ENCODE measurements at regions not wholly inside any gene's neighbourhood (a gene's known extent, or its start where the extent isn't known, plus 50 kb on each side); places are given as distances from the start of the nearest gene placed in this dataset.

DNA sequence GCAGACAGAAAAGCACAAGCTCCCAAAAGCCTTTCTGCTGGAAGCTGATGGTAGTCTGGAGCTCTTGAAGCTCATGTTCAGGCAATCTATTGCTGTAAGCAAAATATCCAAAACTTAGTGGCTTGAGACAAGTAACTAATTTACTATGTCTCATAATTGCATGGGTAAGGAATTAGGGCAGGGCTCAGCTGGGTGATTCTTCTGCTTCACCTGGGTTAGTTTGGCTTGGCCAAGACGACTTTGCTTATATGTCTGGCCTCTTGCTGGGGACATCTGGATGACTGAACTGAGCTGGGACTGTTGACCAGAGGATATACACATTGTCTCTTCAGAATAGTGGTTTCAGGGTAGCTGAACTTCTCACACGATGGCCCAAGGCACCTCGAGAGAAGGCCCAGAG, 96.8 kb upstream of the WSCD1 start:
- intact Hi-C loops (cut with DNase I) = no loop called here
- H3K36me3 ChIP-seq = no peaks in the 10 kb centered on the region
- TF ChIP-seq CTCF (IDR thresholded peaks at IDR 0.05) = no peak
- no peaks in the 10 kb centered on the region for H3K4me1 ChIP-seq
- no peaks in the 10 kb centered on the region for H3K27me3 ChIP-seq
- H3K27ac ChIP-seq = no peak overlapping the region
- no peak for ATAC-seq
- no peak for DNase-seq
- no peak overlapping the region for H3K4me3 ChIP-seq
- H3K9me3 ChIP-seq = no peaks in the 10 kb centered on the region

DNA sequence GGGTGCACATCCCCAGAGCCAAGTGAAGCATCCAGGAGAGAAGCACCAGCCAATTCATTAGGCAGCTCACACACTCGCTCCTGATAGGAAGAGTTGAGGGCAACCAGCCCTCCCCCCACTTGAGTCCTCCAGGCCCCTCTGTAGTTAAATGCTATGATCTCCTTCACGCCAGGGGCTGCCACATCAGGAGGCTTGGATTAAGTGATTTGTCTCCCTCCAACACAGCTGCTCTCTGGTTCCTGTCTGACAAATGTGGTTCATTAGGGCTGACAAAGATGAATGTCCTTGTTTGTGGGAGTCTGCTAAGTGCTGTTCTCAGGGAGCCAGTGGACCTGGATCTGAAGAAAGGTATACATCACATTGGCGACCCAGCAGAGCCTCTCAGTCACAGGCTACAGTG, 94.5 kb upstream of the WSCD1 start:
- no peak overlapping the region for H3K4me3 ChIP-seq
- no peak for DNase-seq
- TF ChIP-seq CTCF (IDR thresholded peaks at IDR 0.05) = no peak
- no peak for ATAC-seq
- no peaks in the 10 kb centered on the region for H3K4me1 ChIP-seq
- no peaks in the 10 kb centered on the region for H3K27me3 ChIP-seq
- intact Hi-C loops (cut with DNase I) = no loop called here
- no peaks in the 10 kb centered on the region for H3K9me3 ChIP-seq
- H3K36me3 ChIP-seq = no peaks in the 10 kb centered on the region
- no peak overlapping the region for H3K27ac ChIP-seq

DNA sequence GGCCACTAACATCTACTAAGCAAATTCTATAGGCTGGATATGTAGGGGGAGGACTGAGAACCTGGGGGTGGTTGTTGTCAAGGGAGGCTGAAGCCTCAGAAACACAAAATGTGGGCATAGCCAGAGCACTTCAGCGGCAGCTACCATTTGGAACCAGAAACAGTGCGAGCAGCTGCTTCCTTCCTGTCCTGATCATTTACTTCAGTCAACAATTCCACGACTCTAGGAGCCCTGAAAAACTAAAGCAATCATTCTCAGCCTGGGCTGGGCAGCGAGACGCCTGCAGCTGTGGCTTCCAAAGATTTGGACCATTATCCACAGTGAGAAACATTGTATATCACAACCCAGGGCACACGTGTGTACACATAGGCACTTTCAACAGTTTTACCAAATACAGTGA, 93.9 kb upstream of the WSCD1 start:
- Histone ChIP-seq H3K9me3 (no peaks in the 10 kb centered on the region), H3K4me3 (no peak overlapping the region), H3K27me3 (no peaks in the 10 kb centered on the region), H3K36me3 (no peaks in the 10 kb centered on the region), H3K4me1 (no peaks in the 10 kb centered on the region), H3K27ac (no peak overlapping the region)
- intact Hi-C loops (cut with DNase I) = no loop called here
- TF ChIP-seq CTCF (IDR thresholded peaks at IDR 0.05) = no peak
- ATAC-seq (no peak), DNase-seq (no peak)

GRCh38 chr17:5978496-5978895, 91.7 kb upstream of the WSCD1 start:
- no peak for DNase-seq
- no peak overlapping the region for H3K27ac ChIP-seq
- H3K36me3 ChIP-seq = no peaks in the 10 kb centered on the region
- no peaks in the 10 kb centered on the region for H3K4me1 ChIP-seq
- no peak overlapping the region for H3K4me3 ChIP-seq
- no peak for TF ChIP-seq CTCF (IDR thresholded peaks at IDR 0.05)
- peaks cover 6% of the 10 kb centered on the region for H3K27me3 ChIP-seq
- no peak for ATAC-seq
- intact Hi-C loops (cut with DNase I) = no loop called here
- no peaks in the 10 kb centered on the region for H3K9me3 ChIP-seq

DNA sequence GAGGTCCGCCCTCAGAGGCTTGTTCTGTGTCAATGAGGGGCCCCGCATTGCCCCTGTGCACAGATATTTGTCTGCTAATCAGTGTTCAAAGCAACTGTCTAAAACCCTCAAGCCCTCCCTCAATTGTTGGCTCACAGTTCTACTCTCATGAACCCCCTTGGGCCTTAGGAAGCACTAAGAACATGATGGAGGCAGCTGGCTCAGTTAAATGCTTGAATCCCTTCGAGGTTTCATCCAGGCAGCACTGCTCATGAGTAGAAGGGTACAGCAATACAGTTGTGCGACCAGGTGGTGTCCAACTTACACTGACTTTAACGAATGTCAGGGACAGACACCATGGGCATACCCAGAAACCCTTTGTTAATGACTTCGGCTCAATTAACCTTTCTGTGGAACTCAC, 89.2 kb upstream of the WSCD1 start:
- intact Hi-C loops (cut with DNase I) = no loop called here
- no peak for ATAC-seq

More for the DNA sequence above, 89.2 kb upstream of the WSCD1 start:
- DNase-seq = no peak
- peaks cover 6% of the 10 kb centered on the region for H3K27me3 ChIP-seq
- TF ChIP-seq CTCF (IDR thresholded peaks at IDR 0.05) = no peak
- no peaks in the 10 kb centered on the region for H3K9me3 ChIP-seq
- H3K36me3 ChIP-seq = no peaks in the 10 kb centered on the region
- H3K4me1 ChIP-seq = no peaks in the 10 kb centered on the region
- no peak overlapping the region for H3K27ac ChIP-seq
- H3K4me3 ChIP-seq = no peak overlapping the region
